Neuronal stem cell (in vitro differentiated cells): ENCODE measurements at regions not wholly inside any gene's neighbourhood (a gene's known extent, or its start where the extent isn't known, plus 50 kb on each side); places are given as distances from the start of the nearest gene placed in this dataset.

Experiments
- DNase-seq: peaks from one replicate; pipeline ENCODE4 v3.0.0-alpha.2; 2013; ENCODE audit warnings: low spot score
- H2AFZ ChIP-seq: one replicate; pipeline ENCODE4 v1.6.1; 2013; ENCODE audit warnings: mild to moderate bottlenecking, low read length, inconsistent platforms
- H2AK5ac ChIP-seq: 2 replicates; pipeline ENCODE4 v1.6.1; 2013; ENCODE audit warnings: low read depth, mild to moderate bottlenecking, inconsistent platforms, low read length, moderate library complexity, mixed read lengths
- H2BK120ac ChIP-seq: 2 replicates; pipeline ENCODE4 v1.6.1; 2013; ENCODE audit warnings: low read depth, mild to moderate bottlenecking, inconsistent platforms, low read length, moderate library complexity, mixed read lengths
- H2BK12ac ChIP-seq: one replicate; pipeline ENCODE4 v1.6.1; 2013; ENCODE audit warnings: low read length, inconsistent platforms
- H2BK15ac ChIP-seq: 2 replicates; pipeline ENCODE4 v1.6.1; 2013; ENCODE audit warnings: mild to moderate bottlenecking, low read length, inconsistent platforms, mixed read lengths
- H2BK5ac ChIP-seq: one replicate; pipeline ENCODE4 v1.6.1; 2013; ENCODE audit warnings: inconsistent platforms, mild to moderate bottlenecking, low read length, moderate library complexity
- H3K14ac ChIP-seq: one replicate; pipeline ENCODE4 v1.6.1; 2013; ENCODE audit warnings: low read length, inconsistent platforms
- H3K18ac ChIP-seq: 2 replicates; pipeline ENCODE4 v1.6.1; 2013; ENCODE audit warnings: low read length, inconsistent platforms
- H3K23ac ChIP-seq: 2 replicates; pipeline ENCODE4 v1.6.1; 2013; ENCODE audit warnings: low read depth, mild to moderate bottlenecking, mixed read lengths, low read length, inconsistent platforms; ENCODE audit not compliant: poor library complexity
- H3K27ac ChIP-seq: replicated peaks from 3 replicates; pipeline ENCODE4 v1.5.1; 2013; ENCODE audit warnings: low read length, inconsistent platforms
- H3K27me3 ChIP-seq, 3 experiments: 2 replicates each; pipeline ENCODE4 v1.6.1; 2013; ENCODE audit warnings: low read length in 3 of 3, mild to moderate bottlenecking in 2 of 3, inconsistent platforms in 1 of 3, low read depth in 1 of 3, mixed read lengths in 1 of 3, moderate library complexity in 1 of 3; ENCODE audit not compliant: control insufficient read depth in 3 of 3, insufficient read depth in 3 of 3
- H3K36me3 ChIP-seq, 2 donors: replicated peaks in 1 of 2; 2 replicates each; pipeline ENCODE4 v1.6.1; 2013; ENCODE audit warnings: low read length in 2 of 2; ENCODE audit not compliant: control insufficient read depth in 2 of 2, insufficient read depth in 2 of 2
- H3K4ac ChIP-seq: 2 replicates; pipeline ENCODE4 v1.6.1; 2013; ENCODE audit warnings: inconsistent platforms, mild to moderate bottlenecking, low read length, moderate library complexity
- H3K4me1 ChIP-seq, 2 donors: 1 replicate in 1 of 2; 2 replicates in 1 of 2; pipeline ENCODE4 v1.6.1; 2013; ENCODE audit warnings: low read length in 2 of 2, low read depth in 1 of 2; ENCODE audit not compliant: control insufficient read depth in 2 of 2, insufficient read depth in 1 of 2
- H3K4me2 ChIP-seq: one replicate; pipeline ENCODE4 v1.6.1; 2013; ENCODE audit warnings: mild to moderate bottlenecking, low read length, inconsistent platforms; ENCODE audit not compliant: insufficient read depth, poor library complexity, severe bottlenecking
- H3K4me3 ChIP-seq, 2 donors: 2 replicates each; pipeline ENCODE4 v1.5.1; 2013; ENCODE audit warnings: low read length in 2 of 2, mild to moderate bottlenecking in 2 of 2, inconsistent platforms in 1 of 2, moderate library complexity in 1 of 2
- H3K79me1 ChIP-seq: one replicate; pipeline ENCODE4 v1.6.1; 2013; ENCODE audit warnings: low read depth, mild to moderate bottlenecking, inconsistent platforms, low read length, moderate library complexity
- H3K9ac ChIP-seq: one replicate; pipeline ENCODE4 v1.6.1; 2013; ENCODE audit warnings: mild to moderate bottlenecking, low read depth, low read length, inconsistent platforms; ENCODE audit not compliant: poor library complexity
- H3K9me3 ChIP-seq, 2 donors: replicated peaks in 1 of 2; 2 replicates each; pipeline versions ENCODE3 to v1.6.1; 2013; ENCODE audit warnings: low read length in 2 of 2, mild to moderate bottlenecking in 2 of 2, inconsistent platforms in 1 of 2, low read depth in 1 of 2, mixed read lengths in 1 of 2, moderate library complexity in 1 of 2; ENCODE audit not compliant: control insufficient read depth in 2 of 2, insufficient read depth in 1 of 2
- H4K8ac ChIP-seq: one replicate; pipeline ENCODE4 v1.6.1; 2013; ENCODE audit warnings: low read depth, mild to moderate bottlenecking, inconsistent platforms, low read length, moderate library complexity
- H4K91ac ChIP-seq: one replicate; pipeline ENCODE4 v1.6.1; 2013; ENCODE audit warnings: low read length, low read depth, mild to moderate bottlenecking, inconsistent platforms; ENCODE audit not compliant: poor library complexity
- WGBS, 2 donors: extraction: QIAGEN DNeasy Blood & Tissue Kit; methylation state at CpG; one replicate each; pipeline ENCODE4 v1.1.7; 2013; ENCODE audit warnings: missing lambda C conversion rate in 2 of 2, mixed read lengths in 1 of 2; ENCODE audit not compliant: insufficient read length in 2 of 2, insufficient replicate concordance in 1 of 2; ENCODE audit errors: extremely low coverage in 2 of 2; 5-methylcytosine and 5-hydroxymethylcytosine counted together

DNA sequence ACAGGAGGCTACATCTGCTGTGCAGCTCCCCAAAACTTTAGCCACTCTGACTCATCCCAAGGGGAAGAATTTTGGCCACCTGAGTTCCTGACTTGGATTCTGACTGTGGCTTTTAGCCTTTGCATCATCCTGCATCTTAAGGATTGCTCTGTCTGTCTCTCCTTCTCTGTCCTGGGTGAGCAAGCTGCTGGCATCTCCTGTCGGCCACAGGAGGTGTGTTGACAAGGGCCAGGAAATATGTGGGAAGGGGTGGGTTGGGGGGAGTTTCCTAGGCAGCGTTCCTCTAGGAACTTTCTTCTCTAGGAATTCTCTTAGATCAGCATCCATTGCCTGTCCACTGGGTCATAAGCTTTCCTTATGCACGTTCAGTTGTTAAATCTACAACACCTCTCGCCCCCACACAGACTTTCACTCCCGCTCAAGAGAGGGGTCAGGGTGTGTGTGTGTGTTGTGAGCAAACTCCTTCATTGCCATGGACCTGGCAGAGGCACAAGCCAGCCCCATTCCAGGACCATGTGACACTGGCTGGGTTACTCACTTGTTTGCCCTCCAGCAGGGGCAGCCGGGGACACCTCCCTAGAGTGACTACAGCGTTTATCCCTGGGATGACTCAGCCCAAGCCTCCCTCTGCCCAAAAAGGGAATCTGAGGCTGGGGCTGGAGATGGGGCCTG, 145.0 kb upstream of the DUSP10 start:
- no peak overlapping the region for H2BK12ac ChIP-seq
- no peak overlapping the region for H3K18ac ChIP-seq
- no CpG with 5 or more reads among the region's 7 CpGs for WGBS, 2 donors

DNA sequence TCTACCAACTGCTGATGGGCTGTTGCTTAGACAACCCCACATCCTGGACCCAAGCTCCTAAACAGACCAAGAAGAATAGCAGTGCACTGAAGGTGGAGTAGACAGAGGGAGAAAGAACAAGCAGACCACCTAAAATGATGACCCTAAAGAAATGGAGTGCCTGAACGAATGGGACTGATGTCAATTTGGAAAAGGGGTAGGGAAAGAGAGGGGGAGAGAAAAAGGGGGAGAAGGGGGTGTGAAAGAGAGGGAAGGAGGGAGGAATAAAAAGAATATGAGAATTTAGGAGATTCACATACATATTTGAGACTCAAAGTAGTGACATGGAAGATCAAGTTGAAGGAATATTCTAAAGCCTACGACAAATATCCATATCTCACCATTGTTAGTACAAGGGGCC, 144.4 kb upstream of the DUSP10 start:
- no peak overlapping the region for H3K14ac ChIP-seq
- H2BK5ac ChIP-seq, result no peak overlapping the region
- DNase-seq, result no peak
- no CpG with 5 or more reads among the region's 2 CpGs for WGBS, 2 donors
- H3K4me2 ChIP-seq, result no peak overlapping the region
- H2AK5ac ChIP-seq, result no peak overlapping the region
- H3K4me3 ChIP-seq, result no peak overlapping the region
- H4K8ac ChIP-seq, result no peak overlapping the region
- H3K36me3 ChIP-seq, result no peaks in the 10 kb centered on the region
- no peak overlapping the region for H3K23ac ChIP-seq
- H3K79me1 ChIP-seq, result no peaks in the 10 kb centered on the region
- no peak overlapping the region for H3K18ac ChIP-seq
- no peak overlapping the region for H2BK12ac ChIP-seq
- no peak overlapping the region for H3K4ac ChIP-seq
- no peaks in the 10 kb centered on the region for H3K27me3 ChIP-seq
- H3K27ac ChIP-seq, result no peak overlapping the region
- no peak overlapping the region for H2AFZ ChIP-seq
- no peak overlapping the region for H2BK15ac ChIP-seq
- no peak overlapping the region for H3K9ac ChIP-seq
- no peaks in the 10 kb centered on the region for H3K4me1 ChIP-seq
- no peak overlapping the region for H4K91ac ChIP-seq
- no peaks in the 10 kb centered on the region for H3K9me3 ChIP-seq
- H2BK120ac ChIP-seq, result no peak overlapping the region

More for the DNA sequence above, 145.0 kb upstream of the DUSP10 start:
- H2BK120ac ChIP-seq, result no peak overlapping the region
- H3K4me1 ChIP-seq, result no peaks in the 10 kb centered on the region
- H3K4ac ChIP-seq, result no peak overlapping the region
- H3K14ac ChIP-seq, result no peak overlapping the region
- no peak overlapping the region for H3K27ac ChIP-seq
- no peak overlapping the region for H4K91ac ChIP-seq
- no peak overlapping the region for H2BK5ac ChIP-seq
- H3K4me2 ChIP-seq, result no peak overlapping the region
- no peaks in the 10 kb centered on the region for H3K36me3 ChIP-seq
- H3K23ac ChIP-seq, result no peak overlapping the region
- H3K9me3 ChIP-seq, result no peaks in the 10 kb centered on the region
- H2BK15ac ChIP-seq, result no peak overlapping the region
- H3K9ac ChIP-seq, result no peak overlapping the region
- no peak overlapping the region for H2AFZ ChIP-seq
- no peaks in the 10 kb centered on the region for H3K79me1 ChIP-seq
- no peak for DNase-seq
- no peak overlapping the region for H2AK5ac ChIP-seq
- no peaks in the 10 kb centered on the region for H3K27me3 ChIP-seq
- no peak overlapping the region for H4K8ac ChIP-seq
- H3K4me3 ChIP-seq, result no peak overlapping the region

DNA sequence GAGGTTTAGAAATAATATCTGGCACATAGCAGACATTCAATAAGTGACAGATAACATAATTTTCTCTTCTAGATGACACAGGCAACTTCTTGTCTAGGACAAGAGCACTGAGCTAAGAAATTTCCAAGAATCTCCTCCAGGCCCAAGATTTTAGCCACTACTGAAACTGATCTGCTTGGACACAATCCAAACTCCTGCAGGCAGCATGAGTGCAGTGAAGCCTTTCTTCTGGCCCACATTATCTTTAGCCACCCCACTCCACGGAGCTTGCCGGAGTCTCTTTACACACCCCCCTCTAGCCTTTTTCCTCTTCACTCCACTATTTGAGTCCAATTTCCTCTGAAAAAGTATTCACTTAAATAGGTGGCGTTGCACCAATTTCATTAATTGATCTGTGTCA, 142.9 kb upstream of the DUSP10 start:
- Histone ChIP-seq H3K18ac (no peak overlapping the region), H2BK120ac (no peak overlapping the region), H2BK15ac (no peak overlapping the region), H3K36me3 (no peaks in the 10 kb centered on the region), H2AFZ (no peak overlapping the region), H3K4ac (no peak overlapping the region), H3K27me3 (no peaks in the 10 kb centered on the region), H3K4me2 (no peak overlapping the region), H2BK12ac (no peak overlapping the region), H3K9me3 (no peaks in the 10 kb centered on the region), H2BK5ac (no peak overlapping the region), H2AK5ac (no peak overlapping the region), H3K79me1 (no peaks in the 10 kb centered on the region), H3K4me1 (no peaks in the 10 kb centered on the region), H3K27ac (no peak overlapping the region), H3K23ac (no peak overlapping the region), H4K8ac (no peak overlapping the region), H3K14ac (no peak overlapping the region), H3K4me3 (no peak overlapping the region), H3K9ac (no peak overlapping the region), H4K91ac (no peak overlapping the region)
- no peak for DNase-seq
- no CpG with 5 or more reads among the region's 3 CpGs for WGBS, 2 donors

DNA sequence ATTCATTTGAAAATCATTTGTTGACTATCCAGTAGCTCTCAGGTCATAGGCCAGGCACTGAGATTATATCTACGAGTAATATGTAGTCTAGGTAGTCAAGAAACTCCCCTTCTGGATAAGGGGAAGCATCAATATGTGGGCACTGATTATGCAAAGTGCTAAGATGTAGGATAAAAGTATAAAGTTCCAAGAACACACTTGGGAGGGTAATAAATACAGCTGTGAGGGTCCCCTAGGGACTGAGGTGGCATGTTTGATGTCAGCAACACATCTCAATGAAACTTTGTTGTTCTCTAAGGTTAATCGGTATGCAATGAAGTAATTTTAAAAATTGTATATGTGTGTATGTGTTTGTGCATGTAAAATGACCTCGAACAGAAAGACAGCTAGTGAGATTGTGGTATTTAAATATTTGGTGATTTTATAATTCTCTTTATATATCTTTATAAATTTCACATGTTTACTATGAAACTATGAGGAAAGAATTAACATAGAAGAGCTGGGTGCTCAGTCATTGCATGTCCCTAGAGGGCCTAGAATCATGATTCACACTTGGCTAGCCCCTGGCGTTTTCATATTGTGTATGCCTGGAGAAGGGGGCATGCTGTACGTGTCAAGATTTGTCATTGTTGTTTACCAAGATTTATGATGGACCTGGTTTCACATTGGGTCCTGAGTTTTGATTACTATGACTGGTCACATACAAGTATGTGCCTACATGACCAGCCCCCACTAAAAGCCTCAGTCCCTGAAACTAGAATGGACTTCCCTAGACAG, 140.1 kb upstream of the DUSP10 start:
- Histone ChIP-seq H4K8ac (no peak overlapping the region), H3K23ac (no peak overlapping the region), H3K18ac (no peak overlapping the region), H3K4ac (no peak overlapping the region), H3K36me3 (no peaks in the 10 kb centered on the region), H2AK5ac (no peak overlapping the region), H2AFZ (no peak overlapping the region), H2BK5ac (no peak overlapping the region), H3K14ac (no peak overlapping the region), H3K9me3 (no peaks in the 10 kb centered on the region), H3K4me3 (no peak overlapping the region), H3K79me1 (no peaks in the 10 kb centered on the region), H4K91ac (no peak overlapping the region), H3K4me1 (no peaks in the 10 kb centered on the region), H2BK15ac (no peak overlapping the region), H3K4me2 (no peak overlapping the region), H2BK120ac (no peak overlapping the region), H2BK12ac (no peak overlapping the region), H3K27ac (no peak overlapping the region), H3K9ac (no peak overlapping the region), H3K27me3 (no peaks in the 10 kb centered on the region)
- no peak for DNase-seq
- no CpG with 5 or more reads among the region's 5 CpGs for WGBS, 2 donors
